Left ventricle myocardium inferior (tissue), 1 donor: ENCODE measurements at regions not wholly inside any gene's neighbourhood (a gene's known extent, or its start where the extent isn't known, plus 50 kb on each side); places are given as distances from the start of the nearest gene placed in this dataset.

Source experiments
- DNase-seq: peaks from one replicate; pipeline ENCODE4 v3.0.0-alpha.2; 2020
- H3K27ac ChIP-seq: fragments of 200-600 bp; replicated peaks from 2 replicates; pipeline ENCODE4 v1.8.0; 2021
- H3K27me3 ChIP-seq: fragments of 200-600 bp; 2 replicates; pipeline ENCODE4 v1.8.0; 2021; ENCODE audit warnings: low read depth
- H3K36me3 ChIP-seq: fragments of 200-600 bp; 2 replicates; pipeline ENCODE4 v1.8.0; 2021
- H3K4me1 ChIP-seq: fragments of 200-600 bp; 2 replicates; pipeline ENCODE4 v1.8.0; 2021
- H3K4me3 ChIP-seq: fragments of 200-600 bp; 2 replicates; pipeline ENCODE4 v1.8.0; 2021; ENCODE audit warnings: mild to moderate bottlenecking, moderate library complexity
- H3K9me3 ChIP-seq: fragments of 200-600 bp; replicated peaks from 2 replicates; pipeline ENCODE4 v1.8.0; 2021
- intact Hi-C: fragments of 100-400 bp; cut with micrococcal nuclease; formaldehyde crosslinking; loops from one replicate; pipeline ENCODE4 v1.11.0; 2022
- TF ChIP-seq, protein P1 (sequence below): fragments of 200-600 bp; IDR thresholded peaks from 2 replicates; pipeline ENCODE4 v1.8.0; 2021; ENCODE audit warnings: antibody characterized with exemption, mild to moderate bottlenecking, borderline replicate concordance
- donor health status: DM: no; HTN: yes; CAD: no; lungs with severe emphysema.

DNA sequence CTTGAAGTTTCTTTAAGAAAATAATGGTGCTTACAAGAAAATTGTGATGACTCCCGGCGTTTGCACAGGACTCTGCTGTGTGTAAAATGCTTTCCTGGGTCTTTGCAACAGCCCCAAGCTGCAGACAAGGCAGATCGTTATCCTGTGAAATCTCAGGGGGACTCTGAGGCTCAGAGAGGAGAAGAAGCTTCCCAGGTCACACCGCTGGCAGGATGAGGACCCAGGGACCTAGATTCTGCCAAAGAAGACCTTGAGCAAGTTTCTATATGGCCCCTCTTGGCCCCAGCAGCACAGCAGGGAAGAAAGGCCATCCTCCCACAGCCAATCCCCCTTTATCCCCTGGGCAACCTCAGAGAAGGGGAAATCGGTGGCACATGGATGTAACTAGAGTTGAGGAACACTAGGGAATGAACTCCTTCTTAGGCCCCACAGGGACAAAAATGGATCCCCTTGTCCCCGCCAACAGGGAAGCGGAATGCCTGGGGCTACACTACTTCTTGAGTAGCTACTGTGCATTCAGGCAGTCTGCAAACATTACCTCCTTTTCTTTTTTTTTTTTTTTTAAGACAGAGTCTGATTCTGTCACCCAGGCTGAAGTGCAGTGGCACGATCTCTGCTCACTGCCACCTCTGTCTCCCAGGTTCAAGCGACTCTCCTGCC, 72.8 kb downstream of the CPN2 start:
- no peaks in the 10 kb centered on the region for H3K9me3 ChIP-seq
- H3K4me3 ChIP-seq: peak overlapping the region; percentile 17
- intact Hi-C loops: no loop called here
- TF ChIP-seq, protein P1, sequence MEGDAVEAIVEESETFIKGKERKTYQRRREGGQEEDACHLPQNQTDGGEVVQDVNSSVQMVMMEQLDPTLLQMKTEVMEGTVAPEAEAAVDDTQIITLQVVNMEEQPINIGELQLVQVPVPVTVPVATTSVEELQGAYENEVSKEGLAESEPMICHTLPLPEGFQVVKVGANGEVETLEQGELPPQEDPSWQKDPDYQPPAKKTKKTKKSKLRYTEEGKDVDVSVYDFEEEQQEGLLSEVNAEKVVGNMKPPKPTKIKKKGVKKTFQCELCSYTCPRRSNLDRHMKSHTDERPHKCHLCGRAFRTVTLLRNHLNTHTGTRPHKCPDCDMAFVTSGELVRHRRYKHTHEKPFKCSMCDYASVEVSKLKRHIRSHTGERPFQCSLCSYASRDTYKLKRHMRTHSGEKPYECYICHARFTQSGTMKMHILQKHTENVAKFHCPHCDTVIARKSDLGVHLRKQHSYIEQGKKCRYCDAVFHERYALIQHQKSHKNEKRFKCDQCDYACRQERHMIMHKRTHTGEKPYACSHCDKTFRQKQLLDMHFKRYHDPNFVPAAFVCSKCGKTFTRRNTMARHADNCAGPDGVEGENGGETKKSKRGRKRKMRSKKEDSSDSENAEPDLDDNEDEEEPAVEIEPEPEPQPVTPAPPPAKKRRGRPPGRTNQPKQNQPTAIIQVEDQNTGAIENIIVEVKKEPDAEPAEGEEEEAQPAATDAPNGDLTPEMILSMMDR: no peak
- H3K36me3 ChIP-seq: no peaks in the 10 kb centered on the region
- peaks cover 44% of the 10 kb centered on the region for H3K4me1 ChIP-seq
- peaks cover 19% of the 10 kb centered on the region for H3K27me3 ChIP-seq
- DNase-seq: no peak
- H3K27ac ChIP-seq: peak overlapping the region; percentile 73

DNA sequence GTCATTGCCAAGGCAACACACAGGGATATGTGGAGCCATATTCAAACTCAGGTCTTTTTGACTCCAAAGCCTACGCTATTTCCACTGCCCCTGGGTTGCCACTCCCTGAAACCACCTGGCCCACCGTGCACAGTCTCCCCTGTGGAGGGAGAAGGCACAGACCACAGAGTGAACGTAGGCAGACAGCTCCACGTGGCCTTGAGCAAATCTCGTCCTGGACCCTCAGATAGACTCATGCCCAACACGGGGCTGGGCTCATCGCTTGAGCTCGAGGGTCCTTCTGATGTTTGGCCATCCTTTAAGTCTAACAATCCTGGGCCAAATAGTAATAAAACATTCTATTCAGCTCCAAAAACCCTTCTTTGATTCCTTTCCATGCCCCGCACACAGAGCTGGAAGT, 72.0 kb downstream of the CPN2 start:
- TF ChIP-seq, protein P1: no peak
- Histone ChIP-seq H3K4me3 (no peak overlapping the region), H3K9me3 (no peaks in the 10 kb centered on the region), H3K27ac (no peak overlapping the region), H3K27me3 (peaks cover 19% of the 10 kb centered on the region), H3K4me1 (peaks cover 46% of the 10 kb centered on the region), H3K36me3 (no peaks in the 10 kb centered on the region)
- intact Hi-C loops: no loop called here
- no peak for DNase-seq

DNA sequence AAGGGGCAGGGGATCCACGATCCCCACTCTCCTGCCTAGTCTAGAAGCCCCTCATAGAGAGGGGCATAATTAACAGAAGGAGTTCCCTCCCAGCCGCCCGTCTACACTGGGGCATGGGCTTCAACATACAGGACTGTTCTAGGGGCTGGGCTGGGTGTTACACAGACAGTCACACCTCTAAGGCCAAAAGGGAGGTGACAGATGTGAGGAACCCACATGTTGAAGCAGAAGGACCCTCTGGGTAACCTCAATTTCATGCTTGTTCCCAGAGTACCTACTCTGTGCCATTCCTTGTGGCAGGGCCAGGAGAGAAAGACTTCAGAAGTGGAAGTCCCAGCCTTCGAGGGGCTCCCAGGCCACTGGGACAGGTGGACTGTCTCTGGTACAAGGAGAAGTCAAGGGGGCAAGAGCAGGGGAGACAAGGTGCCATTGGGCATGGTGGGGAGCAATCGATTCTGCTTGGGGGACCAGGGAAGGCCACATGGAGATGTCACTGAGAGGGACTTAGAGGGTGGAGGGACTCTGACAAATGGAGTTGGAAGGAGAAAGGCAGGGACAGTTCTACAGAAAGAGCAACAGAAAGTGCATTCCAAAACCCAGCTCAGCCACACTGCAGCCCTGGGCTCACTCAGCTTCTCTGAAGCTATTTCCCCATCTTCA, 71.3 kb downstream of the CPN2 start:
- Histone ChIP-seq H3K9me3 (no peaks in the 10 kb centered on the region), H3K27ac (no peak overlapping the region), H3K4me3 (no peak overlapping the region), H3K27me3 (peaks cover 19% of the 10 kb centered on the region), H3K36me3 (no peaks in the 10 kb centered on the region), H3K4me1 (peaks cover 46% of the 10 kb centered on the region)
- TF ChIP-seq, protein P1: no peak
- intact Hi-C loops: no loop called here
- no peak for DNase-seq

DNA sequence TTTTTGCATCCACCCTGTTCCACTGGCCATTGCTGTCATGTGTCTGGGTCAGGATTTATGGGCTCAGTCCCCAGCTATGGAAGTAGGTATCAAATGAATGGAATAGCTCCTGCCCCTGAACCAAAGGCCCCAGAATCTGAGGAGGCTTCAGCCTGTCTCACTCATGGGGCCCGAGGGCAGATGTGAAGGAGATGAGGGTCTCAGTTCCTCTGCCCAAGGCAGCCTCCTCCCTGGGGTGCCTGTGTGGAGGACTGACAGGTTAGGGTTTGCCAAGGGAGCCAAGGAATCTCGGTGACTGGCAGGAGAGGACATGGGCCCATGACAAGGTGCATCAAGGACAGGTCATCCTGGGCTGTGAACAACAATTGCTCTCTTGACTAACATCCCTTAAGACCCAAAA, 70.4 kb downstream of the CPN2 start:
- DNase-seq: no peak
- H3K36me3 ChIP-seq: no peaks in the 10 kb centered on the region
- intact Hi-C loops: no loop called here
- no peak overlapping the region for H3K27ac ChIP-seq
- TF ChIP-seq, protein P1: no peak
- H3K4me1 ChIP-seq: peaks cover 46% of the 10 kb centered on the region
- peaks cover 20% of the 10 kb centered on the region for H3K27me3 ChIP-seq
- H3K9me3 ChIP-seq: no peaks in the 10 kb centered on the region
- no peak overlapping the region for H3K4me3 ChIP-seq

DNA sequence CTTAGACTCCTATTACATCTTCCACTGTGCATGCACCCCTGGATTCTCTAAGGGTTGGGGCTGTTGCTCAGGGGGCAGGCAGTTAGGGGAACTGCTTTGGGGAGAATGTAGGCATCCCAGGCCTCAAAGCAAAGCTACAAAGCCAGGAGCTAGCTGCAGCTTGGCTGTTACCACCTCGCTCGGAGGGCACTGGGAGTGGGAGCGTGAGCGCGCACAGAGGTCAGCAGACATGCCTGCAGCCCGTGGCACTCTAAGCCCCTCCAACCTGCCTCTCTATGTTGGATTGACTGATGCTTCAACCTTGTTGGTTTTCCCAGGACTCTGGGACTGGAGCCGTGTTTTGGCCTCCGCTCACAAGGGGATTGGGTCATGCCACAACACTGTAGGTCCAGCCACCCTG, 69.8 kb downstream of the CPN2 start:
- Histone ChIP-seq H3K27ac (no peak overlapping the region), H3K4me1 (peaks cover 46% of the 10 kb centered on the region), H3K36me3 (no peaks in the 10 kb centered on the region), H3K27me3 (peaks cover 24% of the 10 kb centered on the region), H3K9me3 (no peaks in the 10 kb centered on the region), H3K4me3 (no peak overlapping the region)
- intact Hi-C loops: no loop called here
- DNase-seq: no peak
- TF ChIP-seq, protein P1: no peak
